Amniotic stem cell (primary cell): ENCODE measurements at regions not wholly inside any gene's neighbourhood (a gene's known extent, or its start where the extent isn't known, plus 50 kb on each side); places are given as distances from the start of the nearest gene placed in this dataset.
A peak's percentile ranks its signal among the peaks of the same experiment; 100 is the strongest.
"Not testable (repeated sequence)": the region's sequence is repeated elsewhere in the genome, so short reads cannot be mapped to it uniquely, and the experiment has no call there.

Experiments
- DNase-seq: peaks from one replicate; lab custom pipeline; 2025; lab: John Stamatoyannopoulos, UW

GRCh38 chr3:110478377-110479054 lies 593.1 kb upstream of the NECTIN3 start:
- no peak for DNase-seq

GRCh38 chr3:110479731-110480130 lies 591.9 kb upstream of the NECTIN3 start:
- DNase-seq: no peak

GRCh38 chr3:110485389-110485788 lies 586.2 kb upstream of the NECTIN3 start:
- DNase-seq: no peak

- no peak for DNase-seq
Measured at GRCh38 chr3:110487840-110488239, 583.8 kb upstream of the NECTIN3 start.

GRCh38 chr3:110491413-110491812 lies 580.2 kb upstream of the NECTIN3 start:
- DNase-seq: no peak

- no peak for DNase-seq
Measured at GRCh38 chr3:110492876-110493275, 578.7 kb upstream of the NECTIN3 start.

GRCh38 chr3:110493438-110494092 lies 578.1 kb upstream of the NECTIN3 start:
- no peak for DNase-seq

- no peak for DNase-seq
Measured at GRCh38 chr3:110494093-110494490, 577.5 kb upstream of the NECTIN3 start.

- no peak for DNase-seq
Measured at GRCh38 chr3:110494728-110495127, 576.9 kb upstream of the NECTIN3 start.

- DNase-seq: no peak
Measured at GRCh38 chr3:110495201-110495927, 576.3 kb upstream of the NECTIN3 start.

- no peak for DNase-seq
Measured at GRCh38 chr3:110504401-110504800, 567.2 kb upstream of the NECTIN3 start.

GRCh38 chr3:110504901-110505300 lies 566.7 kb upstream of the NECTIN3 start:
- no peak for DNase-seq

- no peak for DNase-seq
Measured at GRCh38 chr3:110506890-110507289, 564.7 kb upstream of the NECTIN3 start.

GRCh38 chr3:110507570-110507969 lies 564.0 kb upstream of the NECTIN3 start:
- DNase-seq: not testable (repeated sequence)

- no peak for DNase-seq
Measured at GRCh38 chr3:110512961-110513360, 558.7 kb upstream of the NECTIN3 start.

GRCh38 chr3:110518031-110518430 lies 553.6 kb upstream of the NECTIN3 start:
- no peak for DNase-seq

GRCh38 chr3:110519071-110519470 lies 552.5 kb upstream of the NECTIN3 start:
- no peak for DNase-seq

- DNase-seq: peak; percentile 63
Measured at GRCh38 chr3:110521019-110521418, 550.6 kb upstream of the NECTIN3 start.

- not testable (repeated sequence) for DNase-seq
Measured at GRCh38 chr3:110525558-110526064, 546.0 kb upstream of the NECTIN3 start.

- DNase-seq: peak; percentile 71
Measured at GRCh38 chr3:110526777-110527727, 544.6 kb upstream of the NECTIN3 start.

GRCh38 chr3:110528305-110529121 lies 543.1 kb upstream of the NECTIN3 start:
- no peak for DNase-seq
